Transverse colon (tissue), 4 donors: ENCODE measurements at regions not wholly inside any gene's neighbourhood (a gene's known extent, or its start where the extent isn't known, plus 50 kb on each side); places are given as distances from the start of the nearest gene placed in this dataset.

Source experiments
- EP300 ChIP-seq: sonication (generic); formaldehyde crosslinking; IDR thresholded peaks from one replicate; pipeline ENCODE4 v1.6.1; 2017; ENCODE audit warnings: antibody characterized with exemption, low read depth
- POLR2AphosphoS5 ChIP-seq, 3 donors: sonication (generic); formaldehyde crosslinking; IDR thresholded peaks; one replicate each; pipeline ENCODE4 v1.6.1; 2016; ENCODE audit warnings: antibody characterized with exemption in 3 of 3
- TF ChIP-seq, protein P1 (sequence below), 5 experiments: fragments of 200-600 bp in 3 of 5; fragments of 450-650 bp in 2 of 5; sonication (generic) in 3 of 5; IDR thresholded peaks; 1 replicate in 2 of 5; 2 replicates in 3 of 5; pipeline ENCODE4 v1.5.1; 2016 to 2017; ENCODE audit warnings: antibody characterized with exemption in 5 of 5, inconsistent platforms in 3 of 5, mild to moderate bottlenecking in 2 of 5, moderate library complexity in 1 of 5

DNA sequence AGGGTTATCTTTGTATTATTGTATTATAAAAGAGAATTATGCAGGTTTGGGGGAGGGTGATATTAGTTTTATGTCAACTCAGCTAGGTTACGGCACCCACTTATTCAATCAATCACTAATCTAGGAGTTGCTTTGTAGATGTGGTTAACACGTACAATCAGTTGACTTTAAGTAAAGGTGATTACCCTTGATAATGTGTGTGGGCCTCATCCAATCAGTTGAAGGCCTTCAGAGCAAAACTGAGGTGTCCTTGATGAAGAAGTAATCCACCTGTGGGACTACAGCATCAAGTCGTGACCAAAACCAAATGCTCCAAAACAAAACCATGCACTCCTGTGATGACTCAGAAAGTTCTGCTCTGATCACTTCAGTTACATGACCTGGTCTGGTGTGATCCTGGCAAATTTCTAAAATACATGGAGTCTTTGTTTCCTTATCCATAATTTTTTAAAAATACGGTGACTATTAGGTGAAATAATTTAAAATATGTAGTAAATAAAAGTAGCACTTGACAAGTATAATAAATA is 114.1 kb downstream of the IYD start:
- TF ChIP-seq, protein P1, sequence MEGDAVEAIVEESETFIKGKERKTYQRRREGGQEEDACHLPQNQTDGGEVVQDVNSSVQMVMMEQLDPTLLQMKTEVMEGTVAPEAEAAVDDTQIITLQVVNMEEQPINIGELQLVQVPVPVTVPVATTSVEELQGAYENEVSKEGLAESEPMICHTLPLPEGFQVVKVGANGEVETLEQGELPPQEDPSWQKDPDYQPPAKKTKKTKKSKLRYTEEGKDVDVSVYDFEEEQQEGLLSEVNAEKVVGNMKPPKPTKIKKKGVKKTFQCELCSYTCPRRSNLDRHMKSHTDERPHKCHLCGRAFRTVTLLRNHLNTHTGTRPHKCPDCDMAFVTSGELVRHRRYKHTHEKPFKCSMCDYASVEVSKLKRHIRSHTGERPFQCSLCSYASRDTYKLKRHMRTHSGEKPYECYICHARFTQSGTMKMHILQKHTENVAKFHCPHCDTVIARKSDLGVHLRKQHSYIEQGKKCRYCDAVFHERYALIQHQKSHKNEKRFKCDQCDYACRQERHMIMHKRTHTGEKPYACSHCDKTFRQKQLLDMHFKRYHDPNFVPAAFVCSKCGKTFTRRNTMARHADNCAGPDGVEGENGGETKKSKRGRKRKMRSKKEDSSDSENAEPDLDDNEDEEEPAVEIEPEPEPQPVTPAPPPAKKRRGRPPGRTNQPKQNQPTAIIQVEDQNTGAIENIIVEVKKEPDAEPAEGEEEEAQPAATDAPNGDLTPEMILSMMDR (IDR thresholded peaks at IDR 0.05): no peak
- TF ChIP-seq POLR2AphosphoS5 (IDR thresholded peaks at IDR 0.05) (no peak), EP300 (no peak)
